ENCODE measurements at regions not wholly inside any gene's neighbourhood (a gene's known extent, or its start where the extent isn't known, plus 50 kb on each side); places are given as distances from the start of the nearest gene placed in this dataset.
"Not testable (repeated sequence)": the region's sequence is repeated elsewhere in the genome, so short reads cannot be mapped to it uniquely, and the experiment has no call there.

GRCh38 chr22:10755350-10755749 is 4772.6 kb upstream of the OR11H1 start:
- not testable (repeated sequence) for H3K4me1 ChIP-seq (ENCODE audit: control insufficient read depth in 5 of 5, insufficient read depth in 5 of 5, low read length in 5 of 5); H3K27ac ChIP-seq (ENCODE audit: low read depth in 1 of 2, low read length in 1 of 2); H3K4me3 ChIP-seq; H3K36me3 ChIP-seq (ENCODE audit: control insufficient read depth in 4 of 4, insufficient read depth in 4 of 4, low read length in 4 of 4); H3K27me3 ChIP-seq (ENCODE audit: control insufficient read depth in 3 of 3, insufficient read depth in 3 of 3, low read length in 2 of 3); H3K9ac ChIP-seq (ENCODE audit: insufficient read depth in 1 of 2, low read length in 2 of 2); DNase-seq; ATAC-seq (ENCODE audit: insufficient read depth, low FRiP score)
- H3K9me3 ChIP-seq (ENCODE audit: control insufficient read depth in 4 of 4, insufficient read depth in 3 of 4, low read length in 3 of 4) = peaks cover 1 to 10% (median 2%) of the 10 kb centered on the region in 4 donors
- WGBS, 2 donors = 42 to 48% methylated on average over 3 of the region's 3 CpGs

GRCh38 chr22:10760418-10760817 is 4767.6 kb upstream of the OR11H1 start:
- peaks cover 0 to 11% (median 2%) of the 10 kb centered on the region in 4 donors for H3K9me3 ChIP-seq (ENCODE audit: control insufficient read depth in 4 of 4, insufficient read depth in 3 of 4, low read length in 3 of 4)
- H3K27me3 ChIP-seq (ENCODE audit: control insufficient read depth in 3 of 3, insufficient read depth in 3 of 3, low read length in 2 of 3); H3K4me1 ChIP-seq (ENCODE audit: control insufficient read depth in 5 of 5, insufficient read depth in 5 of 5, low read length in 5 of 5); H3K27ac ChIP-seq (ENCODE audit: low read depth in 1 of 2, low read length in 1 of 2); H3K9ac ChIP-seq (ENCODE audit: insufficient read depth in 1 of 2, low read length in 2 of 2); DNase-seq; H3K4me3 ChIP-seq; H3K36me3 ChIP-seq (ENCODE audit: control insufficient read depth in 4 of 4, insufficient read depth in 4 of 4, low read length in 4 of 4); ATAC-seq (ENCODE audit: insufficient read depth, low FRiP score): not testable (repeated sequence)
- 43 to 51% methylated on average over 5 of the region's 5 CpGs for WGBS, 2 donors

- ATAC-seq (ENCODE audit: insufficient read depth, low FRiP score); H3K4me1 ChIP-seq (ENCODE audit: control insufficient read depth in 5 of 5, insufficient read depth in 5 of 5, low read length in 5 of 5); H3K27ac ChIP-seq (ENCODE audit: low read depth in 1 of 2, low read length in 1 of 2); H3K4me3 ChIP-seq; H3K36me3 ChIP-seq (ENCODE audit: control insufficient read depth in 4 of 4, insufficient read depth in 4 of 4, low read length in 4 of 4); DNase-seq; H3K27me3 ChIP-seq (ENCODE audit: control insufficient read depth in 3 of 3, insufficient read depth in 3 of 3, low read length in 2 of 3); H3K9ac ChIP-seq (ENCODE audit: insufficient read depth in 1 of 2, low read length in 2 of 2): not testable (repeated sequence)
- 53 to 80% methylated on average over 1 of the region's 1 CpG for WGBS, 2 donors
- H3K9me3 ChIP-seq (ENCODE audit: control insufficient read depth in 4 of 4, insufficient read depth in 3 of 4, low read length in 3 of 4) = peaks cover 2 to 15% (median 9%) of the 10 kb centered on the region in 4 donors
Observed at GRCh38 chr22:10766320-10766719, 4761.7 kb upstream of the OR11H1 start.

GRCh38 chr22:10768875-10769274 is 4759.1 kb upstream of the OR11H1 start:
- not testable (repeated sequence) for H3K9ac ChIP-seq (ENCODE audit: insufficient read depth in 1 of 2, low read length in 2 of 2); DNase-seq; ATAC-seq (ENCODE audit: insufficient read depth, low FRiP score); H3K36me3 ChIP-seq (ENCODE audit: control insufficient read depth in 4 of 4, insufficient read depth in 4 of 4, low read length in 4 of 4); H3K4me1 ChIP-seq (ENCODE audit: control insufficient read depth in 5 of 5, insufficient read depth in 5 of 5, low read length in 5 of 5); H3K27ac ChIP-seq (ENCODE audit: low read depth in 1 of 2, low read length in 1 of 2); H3K4me3 ChIP-seq; H3K27me3 ChIP-seq (ENCODE audit: control insufficient read depth in 3 of 3, insufficient read depth in 3 of 3, low read length in 2 of 3)
- peaks cover 4 to 19% (median 11%) of the 10 kb centered on the region in 4 donors for H3K9me3 ChIP-seq (ENCODE audit: control insufficient read depth in 4 of 4, insufficient read depth in 3 of 4, low read length in 3 of 4)
- WGBS, 2 donors = 74 to 82% methylated on average over 4 of the region's 4 CpGs

GRCh38 chr22:10771744-10772143 is 4756.2 kb upstream of the OR11H1 start:
- H3K4me3 ChIP-seq; ATAC-seq (ENCODE audit: insufficient read depth, low FRiP score): not testable (repeated sequence)
- H3K9me3 ChIP-seq (ENCODE audit: control insufficient read depth in 4 of 4, insufficient read depth in 3 of 4, low read length in 3 of 4) = peaks cover 4 to 23% (median 14%) of the 10 kb centered on the region in 4 donors

GRCh38 chr22:10773341-10773740 is 4754.7 kb upstream of the OR11H1 start:
- H3K27me3 ChIP-seq (ENCODE audit: control insufficient read depth in 3 of 3, insufficient read depth in 3 of 3, low read length in 2 of 3); H3K4me1 ChIP-seq (ENCODE audit: control insufficient read depth in 5 of 5, insufficient read depth in 5 of 5, low read length in 5 of 5); H3K9ac ChIP-seq (ENCODE audit: insufficient read depth in 1 of 2, low read length in 2 of 2); DNase-seq; H3K4me3 ChIP-seq; H3K27ac ChIP-seq (ENCODE audit: low read depth in 1 of 2, low read length in 1 of 2); ATAC-seq (ENCODE audit: insufficient read depth, low FRiP score); H3K36me3 ChIP-seq (ENCODE audit: control insufficient read depth in 4 of 4, insufficient read depth in 4 of 4, low read length in 4 of 4): not testable (repeated sequence)
- WGBS, 2 donors = 19 to 43% methylated on average over 1 of the region's 1 CpG
- H3K9me3 ChIP-seq (ENCODE audit: control insufficient read depth in 4 of 4, insufficient read depth in 3 of 4, low read length in 3 of 4) = peaks cover 6 to 19% (median 11%) of the 10 kb centered on the region in 4 donors

More at GRCh38 chr22:10771744-10772143, 4756.2 kb upstream of the OR11H1 start:
- H3K9ac ChIP-seq (ENCODE audit: insufficient read depth in 1 of 2, low read length in 2 of 2); H3K36me3 ChIP-seq (ENCODE audit: control insufficient read depth in 4 of 4, insufficient read depth in 4 of 4, low read length in 4 of 4); DNase-seq; H3K4me1 ChIP-seq (ENCODE audit: control insufficient read depth in 5 of 5, insufficient read depth in 5 of 5, low read length in 5 of 5); H3K27ac ChIP-seq (ENCODE audit: low read depth in 1 of 2, low read length in 1 of 2); H3K27me3 ChIP-seq (ENCODE audit: control insufficient read depth in 3 of 3, insufficient read depth in 3 of 3, low read length in 2 of 3): not testable (repeated sequence)

GRCh38 chr22:10775601-10776357 is 4752.2 kb upstream of the OR11H1 start:
- ATAC-seq (ENCODE audit: insufficient read depth, low FRiP score) = not testable (repeated sequence)

GRCh38 chr22:10776358-10776729 is 4751.6 kb upstream of the OR11H1 start:
- 64 to 65% methylated on average over 7 of the region's 7 CpGs for WGBS, 2 donors
- not testable (repeated sequence) for H3K4me3 ChIP-seq; H3K27ac ChIP-seq (ENCODE audit: low read depth in 1 of 2, low read length in 1 of 2); H3K27me3 ChIP-seq (ENCODE audit: control insufficient read depth in 3 of 3, insufficient read depth in 3 of 3, low read length in 2 of 3); DNase-seq; H3K36me3 ChIP-seq (ENCODE audit: control insufficient read depth in 4 of 4, insufficient read depth in 4 of 4, low read length in 4 of 4); ATAC-seq (ENCODE audit: insufficient read depth, low FRiP score); H3K9ac ChIP-seq (ENCODE audit: insufficient read depth in 1 of 2, low read length in 2 of 2); H3K4me1 ChIP-seq (ENCODE audit: control insufficient read depth in 5 of 5, insufficient read depth in 5 of 5, low read length in 5 of 5)
- H3K9me3 ChIP-seq (ENCODE audit: control insufficient read depth in 4 of 4, insufficient read depth in 3 of 4, low read length in 3 of 4) = peaks cover 7 to 31% (median 10%) of the 10 kb centered on the region in 4 donors

More at GRCh38 chr22:10775601-10776357, 4752.2 kb upstream of the OR11H1 start:
- not testable (repeated sequence) for H3K4me1 ChIP-seq (ENCODE audit: control insufficient read depth in 5 of 5, insufficient read depth in 5 of 5, low read length in 5 of 5); H3K4me3 ChIP-seq; DNase-seq; H3K27ac ChIP-seq (ENCODE audit: low read depth in 1 of 2, low read length in 1 of 2); H3K27me3 ChIP-seq (ENCODE audit: control insufficient read depth in 3 of 3, insufficient read depth in 3 of 3, low read length in 2 of 3); H3K9ac ChIP-seq (ENCODE audit: insufficient read depth in 1 of 2, low read length in 2 of 2); H3K36me3 ChIP-seq (ENCODE audit: control insufficient read depth in 4 of 4, insufficient read depth in 4 of 4, low read length in 4 of 4)
- WGBS, 2 donors = 55 to 57% methylated on average over 5 of the region's 5 CpGs
- H3K9me3 ChIP-seq (ENCODE audit: control insufficient read depth in 4 of 4, insufficient read depth in 3 of 4, low read length in 3 of 4) = peaks cover 8 to 31% (median 11%) of the 10 kb centered on the region in 4 donors
